Vagina (tissue), 2 donors: ENCODE measurements at regions not wholly inside any gene's neighbourhood (a gene's known extent, or its start where the extent isn't known, plus 50 kb on each side); places are given as distances from the start of the nearest gene placed in this dataset.

Source experiments
- DNase-seq, 2 donors: peaks; one replicate each; pipeline ENCODE4 v3.0.0-alpha.2; 2017; ENCODE audit errors: extremely low spot score in 2 of 2
- H3K27ac ChIP-seq: fragments of 200-600 bp; sonication (generic); one replicate; pipeline ENCODE4 v1.5.1; 2019
- H3K27me3 ChIP-seq: fragments of 200-600 bp; sonication (generic); one replicate; pipeline ENCODE4 v1.5.1; 2019
- H3K36me3 ChIP-seq, 2 donors: fragments of 200-600 bp; sonication (generic); one replicate each; pipeline ENCODE4 v1.5.1; 2017 to 2019
- H3K4me1 ChIP-seq: fragments of 200-600 bp; sonication (generic); one replicate; pipeline ENCODE4 v1.5.1; 2019
- H3K4me3 ChIP-seq, 2 donors: fragments of 200-600 bp; sonication (generic); 1 replicate in 1 of 2; 2 replicates in 1 of 2; pipeline ENCODE4 v1.5.1; 2016 to 2019
- H3K9me3 ChIP-seq: fragments of 200-600 bp; sonication (generic); one replicate; pipeline ENCODE4 v1.5.1; 2019
- CTCF ChIP-seq, 3 experiments: fragments of 450-650 bp in 2 of 3; fragments of 200-600 bp in 1 of 3; sonication (generic) in 1 of 3; IDR thresholded peaks; one replicate each; pipeline ENCODE4 v1.5.1; 2017 to 2019; ENCODE audit warnings: antibody characterized with exemption in 3 of 3, mild to moderate bottlenecking in 2 of 3, moderate library complexity in 2 of 3
- POLR2A ChIP-seq, 2 donors: fragments of 450-650 bp; IDR thresholded peaks; one replicate each; pipeline ENCODE4 v1.6.1; 2017; ENCODE audit warnings: antibody characterized with exemption in 2 of 2, mild to moderate bottlenecking in 2 of 2, moderate library complexity in 2 of 2
- POLR2AphosphoS5 ChIP-seq, 2 donors: sonication (generic); formaldehyde crosslinking; IDR thresholded peaks; one replicate each; pipeline ENCODE4 v1.9.0; 2017; ENCODE audit warnings: antibody characterized with exemption in 2 of 2, mild to moderate bottlenecking in 2 of 2, low read depth in 1 of 2; ENCODE audit not compliant: insufficient read depth in 1 of 2
- intact Hi-C: fragments of 100-400 bp; cut with DNase I; formaldehyde crosslinking; loops from one replicate; pipeline ENCODE4 v1.15.1; 2023

GRCh38 chr1:113244112-113244820 is 146.0 kb upstream of the MAGI3 start:
- Histone ChIP-seq H3K4me3 (no peak overlapping the region), H3K4me1 (peaks cover 11% of the 10 kb centered on the region), H3K27ac (no peak overlapping the region), H3K27me3 (no peaks in the 10 kb centered on the region), H3K9me3 (no peaks in the 10 kb centered on the region), H3K36me3 (no peaks in the 10 kb centered on the region)
- intact Hi-C loops = no loop called here
- TF ChIP-seq POLR2AphosphoS5 (IDR thresholded peaks at IDR 0.05; ENCODE audit: insufficient read depth in 1 of 2, low read depth in 1 of 2) (no peak), POLR2A (IDR thresholded peaks at IDR 0.05) (no peak), CTCF (IDR thresholded peaks at IDR 0.05) (no peak)
- no peak for DNase-seq

GRCh38 chr1:113245252-113245651 is 145.1 kb upstream of the MAGI3 start:
- intact Hi-C loops = no loop called here
- H3K27ac ChIP-seq = no peak overlapping the region
- peaks cover 11% of the 10 kb centered on the region for H3K4me1 ChIP-seq
- H3K27me3 ChIP-seq = no peaks in the 10 kb centered on the region
- H3K4me3 ChIP-seq = no peak overlapping the region
- H3K9me3 ChIP-seq = no peaks in the 10 kb centered on the region
- H3K36me3 ChIP-seq = no peaks in the 10 kb centered on the region
- no peak for TF ChIP-seq POLR2AphosphoS5 (IDR thresholded peaks at IDR 0.05; ENCODE audit: insufficient read depth in 1 of 2, low read depth in 1 of 2)
- no peak for TF ChIP-seq POLR2A (IDR thresholded peaks at IDR 0.05)
- no peak for TF ChIP-seq CTCF (IDR thresholded peaks at IDR 0.05)
- no peak for DNase-seq

- H3K4me1 ChIP-seq = peaks cover 11% of the 10 kb centered on the region
- intact Hi-C loops = no loop called here
- no peaks in the 10 kb centered on the region for H3K9me3 ChIP-seq
- no peak overlapping the region for H3K4me3 ChIP-seq
- TF ChIP-seq POLR2A (IDR thresholded peaks at IDR 0.05) (no peak), POLR2AphosphoS5 (IDR thresholded peaks at IDR 0.05; ENCODE audit: insufficient read depth in 1 of 2, low read depth in 1 of 2) (no peak), CTCF (IDR thresholded peaks at IDR 0.05) (no peak)
- no peaks in the 10 kb centered on the region for H3K36me3 ChIP-seq
- H3K27me3 ChIP-seq = no peaks in the 10 kb centered on the region
- no peak overlapping the region for H3K27ac ChIP-seq
- DNase-seq = no peak
Observed at GRCh38 chr1:113246929-113247328, 143.4 kb upstream of the MAGI3 start.

GRCh38 chr1:113247355-113247754 is 143.0 kb upstream of the MAGI3 start:
- no peak overlapping the region for H3K4me3 ChIP-seq
- H3K27ac ChIP-seq = no peak overlapping the region
- no peak for TF ChIP-seq POLR2A (IDR thresholded peaks at IDR 0.05)
- TF ChIP-seq CTCF (IDR thresholded peaks at IDR 0.05) = no peak
- no peak for TF ChIP-seq POLR2AphosphoS5 (IDR thresholded peaks at IDR 0.05; ENCODE audit: insufficient read depth in 1 of 2, low read depth in 1 of 2)
- intact Hi-C loops = no loop called here
- no peaks in the 10 kb centered on the region for H3K9me3 ChIP-seq
- H3K4me1 ChIP-seq = peaks cover 7% of the 10 kb centered on the region
- H3K36me3 ChIP-seq = no peaks in the 10 kb centered on the region
- H3K27me3 ChIP-seq = no peaks in the 10 kb centered on the region
- DNase-seq = no peak

GRCh38 chr1:113247782-113248181 is 142.5 kb upstream of the MAGI3 start:
- intact Hi-C loops = no loop called here
- Histone ChIP-seq H3K4me3 (no peak overlapping the region), H3K4me1 (peaks cover 3% of the 10 kb centered on the region), H3K27me3 (no peaks in the 10 kb centered on the region), H3K36me3 (no peaks in the 10 kb centered on the region), H3K9me3 (no peaks in the 10 kb centered on the region), H3K27ac (no peak overlapping the region)
- DNase-seq = no peak
- TF ChIP-seq POLR2AphosphoS5 (IDR thresholded peaks at IDR 0.05; ENCODE audit: insufficient read depth in 1 of 2, low read depth in 1 of 2) (peak in 1 of 2 donors; percentile 9), CTCF (IDR thresholded peaks at IDR 0.05) (no peak)
